Smooth muscle cell (in vitro differentiated cells): ENCODE measurements at regions not wholly inside any gene's neighbourhood (a gene's known extent, or its start where the extent isn't known, plus 50 kb on each side); places are given as distances from the start of the nearest gene placed in this dataset.
A peak's percentile ranks its signal among the peaks of the same experiment; 100 is the strongest.
"Not testable (repeated sequence)": the region's sequence is repeated elsewhere in the genome, so short reads cannot be mapped to it uniquely, and the experiment has no call there.

Source experiments
- DNase-seq: peaks from one replicate; lab custom pipeline; 2025; ENCODE audit not compliant: unreplicated experiment; lab: John Stamatoyannopoulos, UW
- H2AFZ ChIP-seq: fragments of 200-600 bp; sonication (generic); 2 replicates; pipeline ENCODE4 v1.6.0; 2016; ENCODE audit warnings: antibody characterized with exemption, low read depth, mild to moderate bottlenecking
- H3F3A ChIP-seq: fragments of 200-600 bp; sonication (generic); 2 replicates; pipeline ENCODE4 v1.6.0; 2017; ENCODE audit warnings: antibody characterized with exemption, low read depth
- H3K27ac ChIP-seq: fragments of 200-600 bp; sonication (generic); 2 replicates; pipeline ENCODE4 v1.5.1; 2016; ENCODE audit warnings: low read depth, mild to moderate bottlenecking
- H3K27me3 ChIP-seq: fragments of 200-600 bp; sonication (generic); 2 replicates; pipeline ENCODE4 v1.6.1; 2016; ENCODE audit warnings: low read depth, mild to moderate bottlenecking
- H3K36me3 ChIP-seq: fragments of 200-600 bp; sonication (generic); 2 replicates; pipeline ENCODE4 v1.5.1; 2016; ENCODE audit warnings: low read depth
- H3K4me1 ChIP-seq: fragments of 200-600 bp; sonication (generic); 2 replicates; pipeline ENCODE4 v1.5.1; 2016; ENCODE audit warnings: low read depth
- H3K4me2 ChIP-seq: fragments of 200-600 bp; sonication (generic); 2 replicates; pipeline ENCODE4 v1.6.0; 2016; ENCODE audit warnings: mild to moderate bottlenecking
- H3K4me3 ChIP-seq: fragments of 200-600 bp; sonication (generic); 2 replicates; pipeline ENCODE4 v1.5.1; 2016; ENCODE audit warnings: mild to moderate bottlenecking
- H3K79me2 ChIP-seq: fragments of 200-600 bp; sonication (generic); 2 replicates; pipeline ENCODE4 v1.6.0; 2016; ENCODE audit warnings: low read depth, mild to moderate bottlenecking
- H3K9ac ChIP-seq: fragments of 200-600 bp; sonication (generic); 2 replicates; pipeline ENCODE4 v1.6.0; 2016; ENCODE audit warnings: low read depth
- H3K9me3 ChIP-seq: fragments of 200-600 bp; sonication (generic); replicated peaks from 2 replicates; pipeline ENCODE4 v1.5.1; 2016; ENCODE audit warnings: low read depth
- H4K20me1 ChIP-seq: fragments of 200-600 bp; sonication (generic); 2 replicates; pipeline ENCODE4 v1.6.0; 2016; ENCODE audit warnings: low read depth
- CTCF ChIP-seq: fragments of 200-600 bp; sonication (generic); IDR thresholded peaks from 2 replicates; pipeline ENCODE4 v1.5.1; 2017; ENCODE audit warnings: borderline replicate concordance, mild to moderate bottlenecking, antibody characterized with exemption; ENCODE audit not compliant: insufficient read depth, poor library complexity, severe bottlenecking
- WGBS: methylation state at CpG from one replicate; pipeline ENCODE4 v1.1.7; 2016; ENCODE audit warnings: low lambda C conversion rate; 5-methylcytosine and 5-hydroxymethylcytosine counted together

- H3K36me3 ChIP-seq, H3K27ac ChIP-seq, H3K79me2 ChIP-seq, H3F3A ChIP-seq, H4K20me1 ChIP-seq, DNase-seq, H3K9ac ChIP-seq, H3K4me1 ChIP-seq, H2AFZ ChIP-seq, H3K27me3 ChIP-seq, H3K9me3 ChIP-seq: not testable (repeated sequence)
- WGBS = no CpG with 5 or more reads among the region's 54 CpGs
- H3K4me3 ChIP-seq = peak overlapping the region; percentile 61
- H3K4me2 ChIP-seq = peak overlapping the region; percentile 85
Measured at GRCh38 chr17:45620468-45620867, 129.9 kb upstream of the PLEKHM1 start.

DNA sequence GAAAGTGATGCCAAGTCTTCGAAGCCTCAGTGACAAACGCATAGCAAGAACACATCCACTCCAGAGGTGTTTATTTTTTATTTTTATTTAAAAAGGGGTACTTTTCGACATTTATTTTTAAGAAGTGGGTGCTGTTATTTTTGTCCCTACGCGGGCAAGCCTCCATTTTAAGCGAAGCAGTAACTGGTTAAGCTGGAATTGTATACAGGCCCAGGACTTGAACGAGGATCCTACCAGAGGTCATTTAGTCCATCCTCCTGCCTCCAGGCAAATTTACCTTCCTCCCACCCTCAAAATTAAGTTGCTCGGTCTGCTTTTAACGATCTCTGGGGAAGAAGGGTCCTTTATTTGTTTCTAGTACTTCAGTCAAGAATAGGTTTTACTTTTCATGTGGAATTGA is 130.6 kb upstream of the PLEKHM1 start:
- not testable (repeated sequence) for H3K9me3 ChIP-seq, H4K20me1 ChIP-seq, H3K27ac ChIP-seq, H3F3A ChIP-seq, H3K27me3 ChIP-seq, H3K36me3 ChIP-seq, H3K9ac ChIP-seq, DNase-seq, H2AFZ ChIP-seq, H3K4me1 ChIP-seq, H3K79me2 ChIP-seq
- Histone ChIP-seq H3K4me2 (peak overlapping the region; percentile 84), H3K4me3 (peak overlapping the region; percentile 61)
- WGBS = 12% methylated on average over 7 of the region's 9 CpGs

DNA sequence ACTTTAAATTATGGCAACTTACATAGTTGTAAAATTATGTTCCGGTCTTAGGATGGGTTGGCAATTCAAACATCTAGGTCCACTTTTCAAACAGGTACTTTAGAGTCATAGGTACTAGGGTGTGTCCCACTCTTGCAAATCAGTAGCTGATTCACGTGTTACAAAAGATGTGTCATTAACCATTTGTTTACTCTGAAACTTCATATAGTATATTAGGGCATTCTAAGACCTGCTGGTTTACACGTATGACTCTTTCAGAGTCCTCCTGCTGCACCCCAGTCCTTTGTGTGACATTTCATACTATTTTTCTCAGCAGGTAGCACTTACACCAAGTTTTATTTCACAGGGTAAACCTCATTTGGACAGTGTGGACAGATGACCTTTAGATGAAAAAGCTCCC is 131.8 kb upstream of the PLEKHM1 start:
- not testable (repeated sequence) for H3K4me3 ChIP-seq, H4K20me1 ChIP-seq, H3K4me1 ChIP-seq, H3K9ac ChIP-seq, H3K27me3 ChIP-seq, H3K9me3 ChIP-seq, H2AFZ ChIP-seq, H3K79me2 ChIP-seq, H3F3A ChIP-seq, DNase-seq, H3K4me2 ChIP-seq, H3K36me3 ChIP-seq, H3K27ac ChIP-seq
- 43% methylated on average over 1 of the region's 3 CpGs for WGBS

- no peak overlapping the region for H3K4me3 ChIP-seq
- H3K79me2 ChIP-seq = no peaks in the 10 kb centered on the region
- H3K36me3 ChIP-seq = no peaks in the 10 kb centered on the region
- no peak overlapping the region for H3K4me2 ChIP-seq
- TF ChIP-seq CTCF = no peak
- H2AFZ ChIP-seq = no peak overlapping the region
- H3K27me3 ChIP-seq = no peaks in the 10 kb centered on the region
- DNase-seq = no peak
- H3K4me1 ChIP-seq = no peaks in the 10 kb centered on the region
- H3K9ac ChIP-seq = no peak overlapping the region
- 85% methylated on average over 5 of the region's 5 CpGs for WGBS
- H3F3A ChIP-seq = no peaks in the 10 kb centered on the region
- H3K27ac ChIP-seq = no peak overlapping the region
- no peaks in the 10 kb centered on the region for H3K9me3 ChIP-seq
- H4K20me1 ChIP-seq = peaks cover 33% of the 10 kb centered on the region
Measured at GRCh38 chr17:45628019-45628418, 137.5 kb upstream of the PLEKHM1 start.

- Histone ChIP-seq H3K4me1 (no peaks in the 10 kb centered on the region), H3K4me2 (no peak overlapping the region), H3K4me3 (no peak overlapping the region), H2AFZ (no peak overlapping the region), H3F3A (no peaks in the 10 kb centered on the region), H3K27ac (no peak overlapping the region), H3K36me3 (peaks cover 5% of the 10 kb centered on the region), H3K9ac (no peak overlapping the region), H3K27me3 (no peaks in the 10 kb centered on the region), H3K9me3 (no peaks in the 10 kb centered on the region), H3K79me2 (no peaks in the 10 kb centered on the region), H4K20me1 (peaks cover 58% of the 10 kb centered on the region)
- WGBS = 94% methylated on average over 2 of the region's 2 CpGs
- TF ChIP-seq CTCF = no peak
- no peak for DNase-seq
Measured at GRCh38 chr17:45631941-45632340, 141.4 kb upstream of the PLEKHM1 start.
